ENCODE measurements at regions not wholly inside any gene's neighbourhood (a gene's known extent, or its start where the extent isn't known, plus 50 kb on each side); places are given as distances from the start of the nearest gene placed in this dataset.
"Not testable (repeated sequence)": the region's sequence is repeated elsewhere in the genome, so short reads cannot be mapped to it uniquely, and the experiment has no call there.

GRCh38 chr3:13192471-13193213 is 119.4 kb upstream of the IQSEC1 start:
- no peak for DNase-seq

GRCh38 chr3:13191016-13191415 is 117.8 kb upstream of the IQSEC1 start:
- no peak for DNase-seq

GRCh38 chr3:13190378-13190765 is 117.1 kb upstream of the IQSEC1 start:
- DNase-seq = no peak

GRCh38 chr3:13189639-13190377 is 116.6 kb upstream of the IQSEC1 start:
- peak; percentile 16 for DNase-seq

- no peak for DNase-seq
Measured at GRCh38 chr3:13188975-13189374, 115.7 kb upstream of the IQSEC1 start.

- no peak for DNase-seq
Measured at GRCh38 chr3:13188181-13188779, 115.1 kb upstream of the IQSEC1 start.

GRCh38 chr3:13187593-13187992 is 114.4 kb upstream of the IQSEC1 start:
- DNase-seq = no peak

GRCh38 chr3:13186435-13186815 is 113.2 kb upstream of the IQSEC1 start:
- DNase-seq = no peak

GRCh38 chr3:13185737-13186434 is 112.7 kb upstream of the IQSEC1 start:
- no peak for DNase-seq

- not testable (repeated sequence) for DNase-seq
Measured at GRCh38 chr3:13179582-13180210, 106.5 kb upstream of the IQSEC1 start.

GRCh38 chr3:13179181-13179580 is 106.0 kb upstream of the IQSEC1 start:
- DNase-seq = no peak

GRCh38 chr3:13178107-13178506 is 104.9 kb upstream of the IQSEC1 start:
- no peak for DNase-seq

GRCh38 chr3:13177641-13178040 is 104.4 kb upstream of the IQSEC1 start:
- DNase-seq = no peak

- DNase-seq = no peak
Measured at GRCh38 chr3:13177236-13177635, 104.0 kb upstream of the IQSEC1 start.

GRCh38 chr3:13176445-13176844 is 103.2 kb upstream of the IQSEC1 start:
- DNase-seq = no peak

- no peak for DNase-seq
Measured at GRCh38 chr3:13174803-13175135, 101.5 kb upstream of the IQSEC1 start.

- DNase-seq = no peak
Measured at GRCh38 chr3:13174011-13174802, 101.0 kb upstream of the IQSEC1 start.

GRCh38 chr3:13173186-13173585 is 100.0 kb upstream of the IQSEC1 start:
- DNase-seq = no peak

- DNase-seq = no peak
Measured at GRCh38 chr3:13172644-13173013, 99.4 kb upstream of the IQSEC1 start.

GRCh38 chr3:13171704-13172643 is 98.7 kb upstream of the IQSEC1 start:
- no peak for DNase-seq

GRCh38 chr3:13170317-13170716 is 97.1 kb upstream of the IQSEC1 start:
- no peak for DNase-seq

Data from fibroblast of upper back skin (primary cell).